B cell (primary cell): ENCODE measurements at regions not wholly inside any gene's neighbourhood (a gene's known extent, or its start where the extent isn't known, plus 50 kb on each side); places are given as distances from the start of the nearest gene placed in this dataset.

ENCODE experiments used
- ATAC-seq: fragments of 200-7000 bp; cut with Tn5 transposase; one replicate; pipeline ENCODE4 v1.10.0; 2021; ENCODE audit warnings: low read depth, mild to moderate bottlenecking, moderate number of reproducible peaks, moderate library complexity
- CTCF ChIA-PET: fragments of 350-600 bp; sonication (Branson Sonifier 250); formaldehyde crosslinking; loops from one replicate; lab custom pipeline; 2021; ENCODE audit warnings: antibody characterized with exemption, inconsistent platforms; lab: Charles Lee
- POLR2A ChIA-PET: fragments of 350-600 bp; sonication (Branson Sonifier 250); formaldehyde crosslinking; loops from one replicate; lab custom pipeline; 2021; ENCODE audit warnings: antibody characterized with exemption; lab: Charles Lee
- DNase-seq: peaks from one replicate; pipeline ENCODE4 v3.0.0; 2013
- H2AFZ ChIP-seq: 2 replicates; pipeline ENCODE4 v1.6.1; 2012; ENCODE audit warnings: mild to moderate bottlenecking, low read depth, low read length; ENCODE audit not compliant: insufficient read depth, poor library complexity, severe bottlenecking
- H3K27ac ChIP-seq, 2 donors: 1 replicate in 1 of 2; 2 replicates in 1 of 2; pipeline ENCODE4 v1.5.1; 2012 to 2013; ENCODE audit warnings: low read length in 2 of 2, mild to moderate bottlenecking in 2 of 2, moderate library complexity in 1 of 2
- H3K27me3 ChIP-seq, 4 experiments: fragments of 200-600 bp in 1 of 4; sonication (generic) in 1 of 4; replicated peaks in 1 of 4; 1 replicate in 2 of 4; 2 replicates in 2 of 4; pipeline versions ENCODE4 v1.6.1 to v1.7.0; 2013 to 2016; ENCODE audit warnings: low read length in 3 of 4, mild to moderate bottlenecking in 2 of 4, mixed read lengths in 1 of 4, moderate library complexity in 1 of 4; ENCODE audit not compliant: insufficient read depth in 4 of 4, control insufficient read depth in 3 of 4; ENCODE audit errors: control extremely low read depth in 1 of 4
- H3K36me3 ChIP-seq, 2 experiments: replicated peaks in 1 of 2; 1 replicate in 1 of 2; 2 replicates in 1 of 2; pipeline versions ENCODE4 v1.6.1 to v1.7.1; 2013; ENCODE audit warnings: low read length in 1 of 2; ENCODE audit not compliant: insufficient read depth in 2 of 2, control insufficient read depth in 1 of 2; ENCODE audit errors: control extremely low read depth in 1 of 2, extremely low read depth in 1 of 2
- H3K4me1 ChIP-seq, 2 donors: fragments of 200-600 bp in 1 of 2; sonication (generic) in 1 of 2; 1 replicate in 1 of 2; 2 replicates in 1 of 2; pipeline versions ENCODE4 v1.5.1 to v1.6.1; 2013 to 2017; ENCODE audit warnings: low read length in 2 of 2; ENCODE audit not compliant: control insufficient read depth in 2 of 2, insufficient read depth in 2 of 2
- H3K4me2 ChIP-seq: replicated peaks from 2 replicates; pipeline ENCODE3; 2012; ENCODE audit warnings: mild to moderate bottlenecking, low read depth, low read length; ENCODE audit not compliant: poor library complexity, severe bottlenecking
- H3K4me3 ChIP-seq, 5 experiments: fragments of 200-600 bp in 1 of 5; sonication (generic) in 1 of 5; 1 replicate in 3 of 5; 2 replicates in 2 of 5; pipeline versions ENCODE4 v1.5.1 to v1.7.0; 2011 to 2016; ENCODE audit warnings: low read length in 4 of 5, mild to moderate bottlenecking in 4 of 5, low read depth in 2 of 5, control low read depth in 1 of 5, moderate library complexity in 1 of 5; ENCODE audit not compliant: insufficient read depth in 1 of 5; ENCODE audit errors: control extremely low read depth in 1 of 5, extremely low read depth in 1 of 5
- H3K79me2 ChIP-seq: fragments of 200-600 bp; sonication (generic); one replicate; pipeline ENCODE4 v1.6.0; 2016; ENCODE audit warnings: low read length; ENCODE audit not compliant: control insufficient read depth, insufficient read depth
- H3K9ac ChIP-seq: fragments of 200-600 bp; sonication (generic); 2 replicates; pipeline ENCODE4 v1.6.1; 2017; ENCODE audit warnings: mild to moderate bottlenecking, low read length, moderate library complexity
- H3K9me3 ChIP-seq, 3 donors: one replicate each; pipeline versions ENCODE4 v1.6.1 to v1.7.1; 2013; ENCODE audit warnings: low read length in 2 of 3; ENCODE audit not compliant: control insufficient read depth in 2 of 3, insufficient read depth in 1 of 3; ENCODE audit errors: control extremely low read depth in 1 of 3
- H4K20me1 ChIP-seq: 2 replicates; pipeline ENCODE4 v1.6.0; 2012; ENCODE audit warnings: mild to moderate bottlenecking, low read length; ENCODE audit not compliant: insufficient read depth, control insufficient read depth, poor library complexity, severe bottlenecking
- H3K27ac Mint-ChIP-seq: one replicate; pipeline ENCODE4 v1.8.0; 2021; ENCODE audit warnings: mixed read lengths
- H3K27me3 Mint-ChIP-seq: one replicate; pipeline ENCODE4 v1.8.0; 2021; ENCODE audit warnings: mixed read lengths
- H3K4me1 Mint-ChIP-seq: one replicate; pipeline ENCODE4 v1.8.0; 2021; ENCODE audit warnings: mixed read lengths
- H3K4me3 Mint-ChIP-seq: one replicate; pipeline ENCODE4 v1.8.0; 2021; ENCODE audit warnings: mixed read lengths
- H3K9me3 Mint-ChIP-seq: one replicate; pipeline ENCODE4 v1.8.0; 2022; ENCODE audit warnings: mixed read lengths; ENCODE audit not compliant: insufficient read depth
- EZH2 ChIP-seq: IDR thresholded peaks from 2 replicates; pipeline ENCODE4 v1.6.1; 2012; ENCODE audit warnings: borderline replicate concordance, low read depth, mild to moderate bottlenecking, moderate library complexity, low read length; ENCODE audit not compliant: insufficient read depth, poor library complexity, severe bottlenecking
- WGBS: methylation state at CpG from one replicate; pipeline ENCODE4 v1.1.5; 2013; ENCODE audit warnings: missing lambda C conversion rate; ENCODE audit not compliant: insufficient coverage; 5-methylcytosine and 5-hydroxymethylcytosine counted together
- intact Hi-C: fragments of 100-400 bp; cut with micrococcal nuclease; formaldehyde crosslinking; loops from one replicate; pipeline ENCODE4 v1.10.0; 2022
- TF ChIP-seq, protein P1 (sequence below): fragments of 200-600 bp; IDR thresholded peaks from one replicate; pipeline ENCODE4 v1.8.0; 2022; ENCODE audit warnings: antibody characterized with exemption, mild to moderate bottlenecking

DNA sequence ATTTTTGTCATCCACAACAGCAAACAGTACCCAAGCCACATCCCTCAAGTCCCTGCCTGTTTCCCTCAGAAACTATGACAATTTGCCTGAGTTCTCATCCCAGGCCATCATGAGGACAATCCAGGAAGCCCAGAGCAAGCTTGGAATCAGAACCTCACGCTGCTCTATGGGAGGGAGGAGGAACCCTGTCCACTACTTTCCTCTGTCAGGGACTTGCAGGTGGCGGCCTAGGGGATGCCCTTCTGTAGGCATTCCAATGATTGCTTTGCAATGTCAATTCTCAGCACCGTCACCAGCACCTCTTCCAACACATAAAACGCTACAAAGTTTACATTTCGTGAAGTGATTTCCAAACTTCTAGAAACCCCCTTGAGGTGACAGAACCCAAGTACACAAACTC is 170.4 kb upstream of the FSTL4 start:
- Histone ChIP-seq H3K36me3 (no peaks in the 10 kb centered on the region), H2AFZ (no peak overlapping the region), H3K27me3 (no peaks in the 10 kb centered on the region), H3K27ac (no peak overlapping the region), H3K4me1 (no peaks in the 10 kb centered on the region), H3K9ac (no peak overlapping the region), H3K79me2 (no peaks in the 10 kb centered on the region), H3K4me3 (no peak overlapping the region), H3K4me2 (no peak overlapping the region), H4K20me1 (no peaks in the 10 kb centered on the region), H3K9me3 (peaks cover 0 to 17% (median 0%) of the 10 kb centered on the region in 3 donors)
- intact Hi-C loops = no loop called here
- Mint-ChIP-seq H3K4me3 (no peak overlapping the region), H3K27ac (no peak overlapping the region), H3K4me1 (no peaks in the 10 kb centered on the region), H3K27me3 (peaks cover 5% of the 10 kb centered on the region), H3K9me3 (no peaks in the 10 kb centered on the region)
- DNase-seq (no peak), ATAC-seq (no peak)
- POLR2A ChIA-PET = no interaction called here
- TF ChIP-seq EZH2 = no peak
- TF ChIP-seq, protein P1, sequence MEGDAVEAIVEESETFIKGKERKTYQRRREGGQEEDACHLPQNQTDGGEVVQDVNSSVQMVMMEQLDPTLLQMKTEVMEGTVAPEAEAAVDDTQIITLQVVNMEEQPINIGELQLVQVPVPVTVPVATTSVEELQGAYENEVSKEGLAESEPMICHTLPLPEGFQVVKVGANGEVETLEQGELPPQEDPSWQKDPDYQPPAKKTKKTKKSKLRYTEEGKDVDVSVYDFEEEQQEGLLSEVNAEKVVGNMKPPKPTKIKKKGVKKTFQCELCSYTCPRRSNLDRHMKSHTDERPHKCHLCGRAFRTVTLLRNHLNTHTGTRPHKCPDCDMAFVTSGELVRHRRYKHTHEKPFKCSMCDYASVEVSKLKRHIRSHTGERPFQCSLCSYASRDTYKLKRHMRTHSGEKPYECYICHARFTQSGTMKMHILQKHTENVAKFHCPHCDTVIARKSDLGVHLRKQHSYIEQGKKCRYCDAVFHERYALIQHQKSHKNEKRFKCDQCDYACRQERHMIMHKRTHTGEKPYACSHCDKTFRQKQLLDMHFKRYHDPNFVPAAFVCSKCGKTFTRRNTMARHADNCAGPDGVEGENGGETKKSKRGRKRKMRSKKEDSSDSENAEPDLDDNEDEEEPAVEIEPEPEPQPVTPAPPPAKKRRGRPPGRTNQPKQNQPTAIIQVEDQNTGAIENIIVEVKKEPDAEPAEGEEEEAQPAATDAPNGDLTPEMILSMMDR = no peak
- 86% methylated on average over 5 of the region's 5 CpGs for WGBS
- CTCF ChIA-PET = no interaction called here

DNA sequence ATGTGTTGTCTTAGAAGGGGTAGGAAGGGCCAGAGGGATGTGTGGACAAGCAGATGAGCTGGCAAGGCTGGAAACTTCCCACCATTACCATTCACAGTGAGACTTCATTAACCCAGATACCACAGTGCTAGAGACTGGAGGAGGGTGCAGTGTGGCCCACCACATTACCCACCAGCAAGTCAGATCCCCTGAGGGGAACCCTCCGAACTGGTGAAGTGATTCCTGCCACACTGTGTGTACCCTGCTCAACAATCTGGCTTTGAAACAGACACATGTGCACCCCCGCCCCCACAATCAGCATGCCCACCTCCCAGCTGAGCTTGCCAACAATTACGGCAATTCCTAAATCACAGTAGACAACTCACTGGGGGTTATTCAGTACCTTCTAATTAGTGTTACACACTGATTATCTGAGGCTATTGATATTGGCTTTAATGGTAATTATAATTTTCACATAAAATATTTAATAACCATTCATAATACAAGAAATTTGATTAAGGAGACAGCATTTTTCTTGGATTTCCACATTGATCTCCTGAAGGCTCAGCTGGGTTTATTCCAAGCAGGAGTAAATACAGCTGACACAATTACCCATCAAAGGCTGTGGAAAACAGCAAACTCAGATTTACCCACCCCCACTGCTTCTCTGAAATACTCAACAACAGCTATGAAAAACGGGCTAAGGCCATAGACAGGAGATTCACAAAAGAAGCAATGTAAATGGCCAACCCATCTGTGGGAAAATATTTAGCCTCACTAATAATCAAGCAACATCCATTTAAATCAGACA is 169.3 kb upstream of the FSTL4 start:
- Histone ChIP-seq H3K9ac (no peak overlapping the region), H3K4me2 (no peak overlapping the region), H2AFZ (no peak overlapping the region), H3K36me3 (no peaks in the 10 kb centered on the region), H3K79me2 (no peaks in the 10 kb centered on the region), H4K20me1 (no peaks in the 10 kb centered on the region), H3K27me3 (no peaks in the 10 kb centered on the region), H3K4me3 (no peak overlapping the region), H3K4me1 (no peaks in the 10 kb centered on the region), H3K27ac (no peak overlapping the region), H3K9me3 (peaks cover 0 to 17% (median 0%) of the 10 kb centered on the region in 3 donors)
- TF ChIP-seq, protein P1 = no peak
- no peak for TF ChIP-seq EZH2
- Mint-ChIP-seq H3K4me1 (no peaks in the 10 kb centered on the region), H3K27ac (no peak overlapping the region), H3K9me3 (no peaks in the 10 kb centered on the region), H3K4me3 (no peak overlapping the region), H3K27me3 (peaks cover 5% of the 10 kb centered on the region)
- POLR2A ChIA-PET = interaction anchor here (0.6 kb wide), 1 partner anchor 14 kb away, joined by 3 read pairs; no protein-coding TSS in a partner anchor
- no peak for ATAC-seq
- CTCF ChIA-PET = no interaction called here
- DNase-seq = no peak
- 81% methylated on average over 2 of the region's 4 CpGs for WGBS
- intact Hi-C loops = no loop called here
